ENCODE measurements at regions not wholly inside any gene's neighbourhood (a gene's known extent, or its start where the extent isn't known, plus 50 kb on each side); places are given as distances from the start of the nearest gene placed in this dataset.

DNA sequence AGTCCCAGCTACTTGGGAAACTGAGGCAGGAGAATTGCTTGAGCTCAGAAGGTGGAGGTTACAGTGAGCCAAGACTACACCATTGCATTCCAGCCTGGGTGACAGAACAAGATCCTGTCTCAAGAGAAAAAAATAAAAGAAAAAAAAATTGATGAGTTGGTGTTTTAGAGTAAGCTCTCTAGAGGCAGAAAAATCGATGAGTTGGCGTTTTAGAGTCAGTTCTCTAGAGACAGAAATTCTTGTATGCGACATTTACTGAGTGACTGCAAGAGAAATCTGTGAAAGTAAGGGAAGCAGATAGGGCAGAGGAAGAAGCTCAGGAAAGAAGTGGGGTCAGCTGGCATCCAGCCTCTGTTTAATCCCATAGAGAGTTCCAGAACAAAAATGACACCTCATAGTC is 298.7 kb upstream of the ARRDC4 start:
- in situ Hi-C loops (cut with HindIII; ENCODE audit: low pct_ligation_motif_present, low sequenced_read_pairs) = no loop called here
- no peak for DNase-seq
- Histone ChIP-seq H3K36me3 (replicated peaks) (no peaks in the 10 kb centered on the region), H3K27me3 (replicated peaks) (no peaks in the 10 kb centered on the region), H3K4me3 (ENCODE audit: low read depth, low read length) (no peak overlapping the region), H3K27ac (no peak overlapping the region)
- TF ChIP-seq CTCF (IDR thresholded peaks at IDR 0.05; ENCODE audit: low read depth, low read length, missing control alignments) = no peak

DNA sequence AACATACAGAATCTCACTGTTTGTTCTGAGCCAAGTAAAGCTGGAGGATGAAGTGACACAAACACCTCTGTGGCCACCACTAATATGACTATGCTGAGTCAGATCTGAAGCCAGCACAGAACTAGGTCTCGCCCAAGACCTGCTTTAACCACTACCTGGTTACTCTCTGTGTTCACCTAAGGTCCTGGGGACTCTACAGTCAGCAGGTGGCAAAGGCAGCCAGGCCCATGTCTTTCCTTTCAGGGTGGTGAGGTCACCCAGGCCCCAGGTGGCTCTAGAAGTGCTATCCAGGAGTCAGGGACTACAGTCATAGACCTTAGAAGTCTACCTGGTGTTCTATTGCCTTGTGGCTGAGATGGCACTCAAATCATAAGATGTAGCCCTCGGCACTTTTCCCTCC is 287.9 kb upstream of the ARRDC4 start:
- Histone ChIP-seq H3K36me3 (replicated peaks) (no peaks in the 10 kb centered on the region), H3K27me3 (replicated peaks) (no peaks in the 10 kb centered on the region), H3K4me3 (ENCODE audit: low read depth, low read length) (no peak overlapping the region), H3K27ac (no peak overlapping the region)
- no peak for TF ChIP-seq CTCF (IDR thresholded peaks at IDR 0.05; ENCODE audit: low read depth, low read length, missing control alignments)
- in situ Hi-C loops (cut with HindIII; ENCODE audit: low pct_ligation_motif_present, low sequenced_read_pairs) = no loop called here
- no peak for DNase-seq

- no peak for TF ChIP-seq CTCF (IDR thresholded peaks at IDR 0.05; ENCODE audit: low read depth, low read length, missing control alignments)
- no peak overlapping the region for H3K4me3 ChIP-seq (ENCODE audit: low read depth, low read length)
- H3K27ac ChIP-seq = no peak overlapping the region
- H3K27me3 ChIP-seq (replicated peaks) = no peaks in the 10 kb centered on the region
- in situ Hi-C loops (cut with HindIII; ENCODE audit: low pct_ligation_motif_present, low sequenced_read_pairs) = no loop called here
- no peaks in the 10 kb centered on the region for H3K36me3 ChIP-seq (replicated peaks)
- DNase-seq = no peak
Observed at GRCh38 chr15:97678656-97679055, 281.8 kb upstream of the ARRDC4 start.

DNA sequence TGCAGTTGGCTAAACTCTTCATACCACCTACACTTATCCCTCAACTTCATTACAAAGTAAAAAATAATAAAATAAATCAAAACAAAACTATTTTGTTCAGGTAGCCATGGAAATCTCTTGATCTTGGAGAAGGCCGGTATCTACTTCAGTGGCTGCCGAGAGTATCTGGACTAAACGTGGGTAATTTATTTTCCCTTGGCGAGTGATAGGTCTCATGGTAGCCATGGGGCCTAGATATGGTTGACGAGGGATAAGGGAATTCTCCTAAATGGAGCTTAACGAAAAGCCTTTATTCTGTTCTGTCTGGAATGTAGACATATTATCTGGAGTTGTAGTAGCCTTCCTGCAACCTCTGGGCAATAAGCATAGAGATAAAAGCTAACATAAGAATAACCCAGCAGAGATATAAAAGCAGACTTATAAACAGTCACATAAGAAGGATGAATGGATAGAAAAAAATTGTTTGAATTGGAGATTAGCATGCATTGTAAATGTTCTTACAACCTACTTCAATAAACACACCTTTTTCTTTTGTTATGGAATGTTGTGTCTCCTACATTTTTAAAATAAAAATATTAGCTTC is 281.3 kb upstream of the ARRDC4 start:
- Histone ChIP-seq H3K4me3 (ENCODE audit: low read depth, low read length) (no peak overlapping the region), H3K27me3 (replicated peaks) (no peaks in the 10 kb centered on the region), H3K36me3 (replicated peaks) (no peaks in the 10 kb centered on the region), H3K27ac (no peak overlapping the region)
- TF ChIP-seq CTCF (IDR thresholded peaks at IDR 0.05; ENCODE audit: low read depth, low read length, missing control alignments) = no peak
- in situ Hi-C loops (cut with HindIII; ENCODE audit: low pct_ligation_motif_present, low sequenced_read_pairs) = no loop called here
- DNase-seq = no peak

DNA sequence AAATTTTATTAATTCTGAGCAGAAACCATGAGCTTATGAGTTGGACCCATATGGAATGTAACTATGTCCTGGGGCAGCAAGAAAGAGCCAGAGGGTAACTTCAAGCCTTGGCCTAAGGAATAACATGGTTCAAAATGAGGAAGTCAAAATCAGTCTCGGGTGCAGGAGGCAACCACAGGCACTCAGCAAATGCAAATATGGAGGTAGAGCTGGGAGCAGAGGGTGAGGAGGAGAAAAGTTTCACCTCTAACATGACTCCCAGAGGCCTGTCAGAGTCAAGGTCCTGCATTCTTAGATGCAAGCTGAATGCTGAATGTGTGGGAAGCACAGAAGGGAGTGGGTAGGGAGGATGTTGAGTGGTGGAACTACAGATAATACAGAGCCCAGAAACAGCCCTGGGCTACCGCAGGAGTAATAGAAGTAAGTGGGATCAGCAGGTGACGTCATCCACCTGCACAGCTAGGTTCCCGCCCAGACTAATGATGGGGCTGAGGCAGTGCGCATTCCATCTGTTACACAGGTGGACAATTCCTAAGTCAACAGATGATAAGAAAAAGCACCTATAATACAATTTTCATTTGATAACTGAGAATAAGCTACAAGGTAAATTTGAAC is 279.8 kb upstream of the ARRDC4 start:
- H3K27me3 ChIP-seq (replicated peaks) = no peaks in the 10 kb centered on the region
- H3K27ac ChIP-seq = no peak overlapping the region
- no peak for DNase-seq
- H3K36me3 ChIP-seq (replicated peaks) = no peaks in the 10 kb centered on the region
- H3K4me3 ChIP-seq (ENCODE audit: low read depth, low read length) = no peak overlapping the region
- TF ChIP-seq CTCF (IDR thresholded peaks at IDR 0.05; ENCODE audit: low read depth, low read length, missing control alignments) = no peak
- in situ Hi-C loops (cut with HindIII; ENCODE audit: low pct_ligation_motif_present, low sequenced_read_pairs) = no loop called here

GRCh38 chr15:97683831-97684230 is 276.7 kb upstream of the ARRDC4 start:
- no peak for TF ChIP-seq CTCF (IDR thresholded peaks at IDR 0.05; ENCODE audit: low read depth, low read length, missing control alignments)
- in situ Hi-C loops (cut with HindIII; ENCODE audit: low pct_ligation_motif_present, low sequenced_read_pairs) = no loop called here
- DNase-seq = no peak
- Histone ChIP-seq H3K27ac (no peak overlapping the region), H3K36me3 (replicated peaks) (no peaks in the 10 kb centered on the region), H3K27me3 (replicated peaks) (no peaks in the 10 kb centered on the region), H3K4me3 (ENCODE audit: low read depth, low read length) (no peak overlapping the region)

Data from brain microvascular endothelial cell (primary cell).